Spleen (tissue), 11 donors: ENCODE measurements at regions not wholly inside any gene's neighbourhood (a gene's known extent, or its start where the extent isn't known, plus 50 kb on each side); places are given as distances from the start of the nearest gene placed in this dataset.

Experiments
- DNase-seq: peaks from one replicate; pipeline ENCODE4 v3.0.0-alpha.2; 2020
- H3K27ac ChIP-seq, 8 donors: fragments of 200-600 bp; sonication (generic) in 7 of 8; 1 replicate in 4 of 8; 2 replicates in 4 of 8; pipeline versions ENCODE4 v1.5.0 to v1.8.0; 2016 to 2021; ENCODE audit warnings: inconsistent platforms in 4 of 8, mild to moderate bottlenecking in 4 of 8, moderate library complexity in 1 of 8
- H3K27me3 ChIP-seq, 7 donors: fragments of 200-600 bp; sonication (generic) in 6 of 7; replicated peaks in 1 of 7; 1 replicate in 4 of 7; 2 replicates in 3 of 7; pipeline versions ENCODE4 v1.5.0 to v1.8.0; 2016 to 2021; ENCODE audit warnings: inconsistent platforms in 3 of 7, mild to moderate bottlenecking in 1 of 7
- H3K36me3 ChIP-seq, 6 donors: fragments of 200-600 bp; sonication (generic) in 5 of 6; 1 replicate in 4 of 6; 2 replicates in 2 of 6; pipeline versions ENCODE4 v1.5.0 to v1.8.0; 2016 to 2021; ENCODE audit warnings: inconsistent platforms in 2 of 6
- H3K4me1 ChIP-seq, 6 donors: fragments of 200-600 bp; sonication (generic) in 5 of 6; 1 replicate in 3 of 6; 2 replicates in 3 of 6; pipeline versions ENCODE4 v1.5.0 to v1.8.0; 2016 to 2021; ENCODE audit warnings: inconsistent platforms in 3 of 6
- H3K4me3 ChIP-seq, 8 donors: fragments of 200-600 bp; sonication (generic) in 7 of 8; 1 replicate in 4 of 8; 2 replicates in 4 of 8; pipeline versions ENCODE4 v1.5.0 to v1.8.0; 2016 to 2021; ENCODE audit warnings: inconsistent platforms in 4 of 8, mild to moderate bottlenecking in 4 of 8, moderate library complexity in 2 of 8
- H3K9me3 ChIP-seq, 8 donors: fragments of 200-600 bp; sonication (generic) in 7 of 8; 1 replicate in 4 of 8; 2 replicates in 4 of 8; pipeline versions ENCODE4 v1.5.0 to v1.8.0; 2016 to 2021; ENCODE audit warnings: inconsistent platforms in 4 of 8
- POLR2A ChIP-seq, 3 donors: fragments of 450-650 bp; IDR thresholded peaks; one replicate each; pipeline ENCODE4 v1.5.1; 2017; ENCODE audit warnings: antibody characterized with exemption in 3 of 3, mild to moderate bottlenecking in 1 of 3
- POLR2AphosphoS5 ChIP-seq, 3 donors: sonication (generic); formaldehyde crosslinking; IDR thresholded peaks; one replicate each; pipeline ENCODE4 v1.5.1; 2017; ENCODE audit warnings: antibody characterized with exemption in 3 of 3
- WGBS, 5 donors: extraction: QIAGEN DNeasy Blood & Tissue Kit in 3 of 5; methylation state at CpG; one replicate each; pipeline versions ENCODE4 v1.1.5 to v1.1.7; 2013 to 2018; 5-methylcytosine and 5-hydroxymethylcytosine counted together
- intact Hi-C: fragments of 100-400 bp; cut with DNase I; formaldehyde crosslinking; loops from one replicate; pipeline ENCODE4 v1.15.0; 2023; ENCODE audit warnings: low total_unique reads
- TF ChIP-seq, protein P1 (sequence below), 11 experiments: fragments of 200-600 bp in 7 of 11; fragments of 450-650 bp in 4 of 11; sonication (generic) in 4 of 11; IDR thresholded peaks in 8 of 11; conservative IDR thresholded peaks in 3 of 11; 1 replicate in 7 of 11; 2 replicates in 4 of 11; pipeline versions ENCODE4 v1.4.0 to v1.8.0; 2016 to 2021; ENCODE audit warnings: antibody characterized with exemption in 11 of 11, inconsistent platforms in 4 of 11, mild to moderate bottlenecking in 1 of 11
- donor health status: healthy with polysubstance abuse.
- donor health status: DM: no; HTN: no; CAD: no; lungs with moderate emphysema.
- donor health status: DM: no; HTN: no; CAD: no.
- donor health status: Bipolar disorder and iron deficiency.
- donor health status: healthy.
- donor health status: DM: no; HTN: no; CAD: no.
- donor health status: DM: yes; HTN: yes; CAD: no.

DNA sequence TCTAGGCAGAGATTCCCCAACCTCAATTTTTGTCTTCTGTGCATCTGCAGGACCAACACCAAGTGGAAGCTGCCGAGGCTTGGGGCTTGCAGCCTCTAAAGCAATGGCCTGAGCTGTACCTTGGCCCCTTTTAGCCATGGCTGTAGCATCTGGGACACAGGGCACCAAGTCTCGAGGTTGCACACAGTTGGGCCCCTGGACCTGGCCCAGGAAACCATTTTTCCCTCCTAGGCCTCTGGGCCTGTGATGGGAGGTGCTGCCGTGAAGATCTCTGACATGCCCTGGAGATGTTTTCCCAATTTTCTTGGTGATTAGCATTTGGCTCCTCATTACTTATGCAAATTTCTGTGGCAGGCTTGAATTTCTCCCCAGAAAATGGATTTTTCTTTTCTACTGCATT, 105.7 kb upstream of the LDAH start:
- Histone ChIP-seq H3K27ac (no peak overlapping the region), H3K27me3 (peaks cover 0 to 40% (median 0%) of the 10 kb centered on the region in 7 donors), H3K9me3 (peaks cover 0 to 27% (median 17%) of the 10 kb centered on the region in 8 donors), H3K4me1 (peaks cover 0 to 19% (median 4%) of the 10 kb centered on the region in 6 donors), H3K36me3 (no peaks in the 10 kb centered on the region), H3K4me3 (no peak overlapping the region)
- 67 to 79% (median 73%) methylated on average over 3 of the region's 3 CpGs for WGBS, 5 donors
- no peak for TF ChIP-seq POLR2A (IDR thresholded peaks at IDR 0.05)
- TF ChIP-seq POLR2AphosphoS5 (IDR thresholded peaks at IDR 0.05): no peak
- TF ChIP-seq, protein P1, sequence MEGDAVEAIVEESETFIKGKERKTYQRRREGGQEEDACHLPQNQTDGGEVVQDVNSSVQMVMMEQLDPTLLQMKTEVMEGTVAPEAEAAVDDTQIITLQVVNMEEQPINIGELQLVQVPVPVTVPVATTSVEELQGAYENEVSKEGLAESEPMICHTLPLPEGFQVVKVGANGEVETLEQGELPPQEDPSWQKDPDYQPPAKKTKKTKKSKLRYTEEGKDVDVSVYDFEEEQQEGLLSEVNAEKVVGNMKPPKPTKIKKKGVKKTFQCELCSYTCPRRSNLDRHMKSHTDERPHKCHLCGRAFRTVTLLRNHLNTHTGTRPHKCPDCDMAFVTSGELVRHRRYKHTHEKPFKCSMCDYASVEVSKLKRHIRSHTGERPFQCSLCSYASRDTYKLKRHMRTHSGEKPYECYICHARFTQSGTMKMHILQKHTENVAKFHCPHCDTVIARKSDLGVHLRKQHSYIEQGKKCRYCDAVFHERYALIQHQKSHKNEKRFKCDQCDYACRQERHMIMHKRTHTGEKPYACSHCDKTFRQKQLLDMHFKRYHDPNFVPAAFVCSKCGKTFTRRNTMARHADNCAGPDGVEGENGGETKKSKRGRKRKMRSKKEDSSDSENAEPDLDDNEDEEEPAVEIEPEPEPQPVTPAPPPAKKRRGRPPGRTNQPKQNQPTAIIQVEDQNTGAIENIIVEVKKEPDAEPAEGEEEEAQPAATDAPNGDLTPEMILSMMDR (IDR thresholded peaks at IDR 0.05 in 8 of 11, conservative IDR thresholded peaks at IDR 0.05 in 3 of 11): no peak
- no peak for DNase-seq
- intact Hi-C loops: no loop called here

- Histone ChIP-seq H3K9me3 (peaks cover 0 to 27% (median 17%) of the 10 kb centered on the region in 8 donors), H3K36me3 (no peaks in the 10 kb centered on the region), H3K4me1 (no peaks in the 10 kb centered on the region), H3K27me3 (peaks cover 0 to 36% (median 0%) of the 10 kb centered on the region in 7 donors), H3K4me3 (no peak overlapping the region), H3K27ac (no peak overlapping the region)
- intact Hi-C loops: no loop called here
- TF ChIP-seq POLR2A (IDR thresholded peaks at IDR 0.05) (no peak), POLR2AphosphoS5 (IDR thresholded peaks at IDR 0.05) (no peak)
- TF ChIP-seq, protein P1 (IDR thresholded peaks at IDR 0.05 in 8 of 11, conservative IDR thresholded peaks at IDR 0.05 in 3 of 11): no peak
- WGBS, 5 donors: 75 to 81% (median 76%) methylated on average over 5 of the region's 5 CpGs
- DNase-seq: no peak
Measured at GRCh38 chr2:20925265-20925889, 102.5 kb upstream of the LDAH start.

DNA sequence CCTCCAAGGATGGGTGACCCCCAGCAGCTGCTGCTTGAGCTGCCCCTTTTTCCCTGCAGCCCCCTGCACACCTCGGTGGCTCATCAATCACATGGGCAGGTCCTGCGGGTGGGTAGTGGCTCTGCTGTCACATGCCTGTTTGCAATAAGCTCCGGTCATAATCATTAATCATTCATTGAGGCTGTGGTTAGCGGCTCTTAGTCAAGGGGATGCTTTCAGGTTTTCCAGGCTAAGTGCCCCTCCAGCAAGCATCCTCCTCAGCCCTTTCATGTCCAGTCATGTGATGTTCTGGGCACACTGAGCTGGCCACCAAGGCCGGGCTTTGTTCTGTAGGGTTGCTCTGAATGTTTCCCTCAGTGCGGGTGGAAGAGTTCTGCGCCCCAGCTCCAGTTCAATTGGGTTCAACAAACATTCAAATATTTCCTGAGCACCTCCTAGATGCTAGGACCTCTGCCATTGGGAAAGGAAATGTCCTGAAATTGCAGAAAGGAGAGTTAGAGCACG, 96.4 kb upstream of the LDAH start:
- WGBS, 5 donors: 74 to 82% (median 78%) methylated on average over 8 of the region's 8 CpGs
- intact Hi-C loops: no loop called here
- Histone ChIP-seq H3K36me3 (no peaks in the 10 kb centered on the region), H3K27ac (no peak overlapping the region), H3K9me3 (no peaks in the 10 kb centered on the region), H3K4me1 (no peaks in the 10 kb centered on the region), H3K4me3 (no peak overlapping the region), H3K27me3 (peaks cover 0 to 48% (median 0%) of the 10 kb centered on the region in 7 donors)
- DNase-seq: no peak
- no peak for TF ChIP-seq POLR2AphosphoS5 (IDR thresholded peaks at IDR 0.05)
- no peak for TF ChIP-seq POLR2A (IDR thresholded peaks at IDR 0.05)
- TF ChIP-seq, protein P1 (IDR thresholded peaks at IDR 0.05 in 8 of 11, conservative IDR thresholded peaks at IDR 0.05 in 3 of 11): no peak

DNA sequence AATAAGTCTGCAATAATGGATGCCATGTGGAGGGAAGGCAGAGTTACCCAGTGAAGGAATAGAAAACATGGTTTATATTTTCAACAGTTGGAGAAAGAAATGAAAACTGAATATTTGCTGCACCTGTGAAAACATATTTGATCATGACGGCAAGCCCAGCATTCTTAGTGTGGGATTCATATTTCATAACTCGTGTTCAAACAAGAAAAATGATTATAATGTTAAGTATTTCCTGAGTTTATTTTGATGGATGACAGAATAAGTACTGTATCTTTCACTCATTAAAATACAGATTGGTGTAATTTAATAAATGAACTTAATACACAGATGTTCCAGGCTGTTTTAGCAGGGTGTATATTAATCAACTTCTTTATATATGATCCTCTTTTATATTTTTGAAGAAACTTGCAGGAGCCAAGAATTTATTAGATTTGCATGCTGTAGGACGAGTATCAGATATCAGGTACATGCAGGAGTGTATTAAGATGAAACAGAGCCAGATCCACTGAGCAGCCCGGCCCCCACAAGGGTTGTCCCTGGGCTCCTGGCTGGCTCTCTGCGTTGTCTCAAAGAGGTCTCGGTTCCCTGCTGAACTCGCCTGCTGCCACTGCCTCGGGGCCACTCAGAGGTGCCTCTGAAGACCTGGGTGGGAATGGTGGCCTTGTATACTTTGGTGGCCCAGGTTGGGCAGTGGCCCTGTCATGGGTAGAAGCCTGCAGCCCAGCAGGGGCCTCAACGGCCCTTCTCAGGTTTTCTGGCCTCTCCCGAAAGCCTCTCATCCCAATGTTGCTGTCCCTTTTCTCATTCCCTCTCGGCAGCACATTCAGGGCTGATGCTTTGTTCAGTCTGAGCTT, 95.0 kb upstream of the LDAH start:
- 67 to 74% (median 70%) methylated on average over 11 of the region's 11 CpGs for WGBS, 5 donors
- Histone ChIP-seq H3K36me3 (no peaks in the 10 kb centered on the region), H3K9me3 (no peaks in the 10 kb centered on the region), H3K27me3 (peaks cover 0 to 54% (median 0%) of the 10 kb centered on the region in 7 donors), H3K4me1 (no peaks in the 10 kb centered on the region), H3K27ac (no peak overlapping the region), H3K4me3 (no peak overlapping the region)
- TF ChIP-seq, protein P1 (IDR thresholded peaks at IDR 0.05 in 8 of 11, conservative IDR thresholded peaks at IDR 0.05 in 3 of 11): no peak
- no peak for TF ChIP-seq POLR2A (IDR thresholded peaks at IDR 0.05)
- TF ChIP-seq POLR2AphosphoS5 (IDR thresholded peaks at IDR 0.05): no peak
- intact Hi-C loops: no loop called here
- no peak for DNase-seq
